WTC11 (cell line): ENCODE measurements at regions not wholly inside any gene's neighbourhood (a gene's known extent, or its start where the extent isn't known, plus 50 kb on each side); places are given as distances from the start of the nearest gene placed in this dataset.
"Not testable (repeated sequence)": the region's sequence is repeated elsewhere in the genome, so short reads cannot be mapped to it uniquely, and the experiment has no call there.

Experiments used
- CTCF ChIP-seq: fragments of 200-600 bp; IDR thresholded peaks from 2 replicates; pipeline ENCODE4 v1.8.0; 2022; ENCODE audit warnings: antibody characterized with exemption
- MAX ChIP-seq: sonication (generic); formaldehyde crosslinking; IDR thresholded peaks from 2 replicates; pipeline ENCODE4 v1.8.0; 2022; ENCODE audit warnings: mild to moderate bottlenecking, missing genetic modification reagents
- MLX ChIP-seq: sonication (generic); formaldehyde crosslinking; IDR thresholded peaks from 2 replicates; pipeline ENCODE4 v1.8.1; 2023; ENCODE audit warnings: mild to moderate bottlenecking, missing genetic modification reagents, moderate library complexity
- ZBTB43 ChIP-seq: sonication (generic); formaldehyde crosslinking; IDR thresholded peaks from 2 replicates; pipeline ENCODE4 v1.8.1; 2023; ENCODE audit warnings: mild to moderate bottlenecking, missing genetic modification reagents
- ZNF138 ChIP-seq: sonication (generic); formaldehyde crosslinking; conservative IDR thresholded peaks from 2 replicates; pipeline ENCODE4 v1.8.1; 2022; ENCODE audit warnings: mild to moderate bottlenecking, moderate library complexity, missing genetic modification reagents
- ZNF512 ChIP-seq: sonication (generic); formaldehyde crosslinking; IDR thresholded peaks from 2 replicates; pipeline ENCODE4 v1.8.1; 2022; ENCODE audit warnings: missing genetic modification reagents, borderline replicate concordance
- ZNF532 ChIP-seq: fragments of 250-450 bp; sonication (Bioruptor Pico); IDR thresholded peaks from 2 replicates; pipeline ENCODE4 v1.9.0; 2021; ENCODE audit warnings: mild to moderate bottlenecking, borderline replicate concordance

GRCh38 chr9:41040705-41041342 is 87.7 kb downstream of the FOXD4L6 start:
- not testable (repeated sequence) for TF ChIP-seq ZNF512 (CRISPR knock-in tag); CTCF; ZNF138; ZNF532 (CRISPR knock-in tag); ZBTB43 (CRISPR knock-in tag); MAX (CRISPR knock-in tag); MLX
